GM23338 (cell line): ENCODE measurements at regions not wholly inside any gene's neighbourhood (a gene's known extent, or its start where the extent isn't known, plus 50 kb on each side); places are given as distances from the start of the nearest gene placed in this dataset.

ENCODE experiments used
- ATAC-seq: fragments of 200-7000 bp; cut with Tn5 transposase; 3 replicates; pipeline ENCODE4 v1.9.1; 2020
- DNase-seq: peaks from one replicate; pipeline ENCODE4 v3.0.0-alpha.2; 2015; ENCODE audit warnings: low spot score
- H2AFZ ChIP-seq: fragments of 200-600 bp; sonication (generic); 2 replicates; pipeline ENCODE4 v1.8.0; 2016; ENCODE audit warnings: antibody characterized with exemption, mild to moderate bottlenecking, moderate library complexity
- H3F3A ChIP-seq: fragments of 200-600 bp; sonication (generic); replicated peaks from 2 replicates; pipeline ENCODE4 v1.8.0; 2017; ENCODE audit warnings: antibody characterized with exemption, mixed run types, low read depth
- H3K27ac ChIP-seq: fragments of 200-600 bp; sonication (generic); 2 replicates; pipeline ENCODE4 v1.6.1; 2016; ENCODE audit warnings: low read depth
- H3K27me3 ChIP-seq: fragments of 200-600 bp; sonication (generic); 2 replicates; pipeline ENCODE4 v1.8.0; 2016; ENCODE audit warnings: mild to moderate bottlenecking, mixed run types, moderate library complexity; ENCODE audit not compliant: insufficient read depth
- H3K36me3 ChIP-seq: fragments of 200-600 bp; sonication (generic); 2 replicates; pipeline ENCODE4 v1.8.0; 2016; ENCODE audit warnings: mild to moderate bottlenecking; ENCODE audit not compliant: insufficient read depth
- H3K4me1 ChIP-seq: fragments of 200-600 bp; sonication (generic); 2 replicates; pipeline ENCODE4 v1.8.0; 2016; ENCODE audit warnings: mild to moderate bottlenecking, moderate library complexity; ENCODE audit not compliant: insufficient read depth
- H3K4me2 ChIP-seq: fragments of 200-600 bp; sonication (generic); 2 replicates; pipeline ENCODE4 v1.7.1; 2017; ENCODE audit warnings: mixed run types
- H3K4me3 ChIP-seq: fragments of 200-600 bp; sonication (generic); 2 replicates; pipeline ENCODE4 v1.6.1; 2016; ENCODE audit warnings: mixed run types
- H3K79me2 ChIP-seq: fragments of 200-600 bp; sonication (generic); replicated peaks from 2 replicates; pipeline ENCODE4 v1.8.0; 2017; ENCODE audit warnings: mild to moderate bottlenecking; ENCODE audit not compliant: insufficient read depth
- H3K9me2 ChIP-seq: fragments of 200-600 bp; sonication (generic); 2 replicates; pipeline ENCODE4 v1.8.0; 2017; ENCODE audit not compliant: insufficient read depth
- H4K20me1 ChIP-seq: fragments of 200-600 bp; sonication (generic); replicated peaks from 2 replicates; pipeline ENCODE4 v1.8.0; 2017; ENCODE audit warnings: mild to moderate bottlenecking; ENCODE audit not compliant: insufficient read depth
- H3K27ac Mint-ChIP-seq: 2 replicates; pipeline ENCODE4 v1.8.0; 2020; ENCODE audit warnings: inconsistent platforms, mild to moderate bottlenecking, moderate library complexity, mixed read lengths
- H3K27me3 Mint-ChIP-seq: 3 replicates; pipeline ENCODE4 v1.8.0; 2022; ENCODE audit warnings: low read depth, mild to moderate bottlenecking, moderate library complexity, mixed read lengths, inconsistent platforms; ENCODE audit not compliant: insufficient read depth, poor library complexity
- H3K36me3 Mint-ChIP-seq: 3 replicates; pipeline ENCODE4 v1.8.0; 2021; ENCODE audit warnings: low read depth, mild to moderate bottlenecking, inconsistent platforms, moderate library complexity, mixed read lengths
- H3K4me1 Mint-ChIP-seq: 3 replicates; pipeline ENCODE4 v1.8.0; 2020; ENCODE audit warnings: mild to moderate bottlenecking, inconsistent platforms, mixed read lengths
- H3K4me3 Mint-ChIP-seq: 3 replicates; pipeline ENCODE4 v1.8.0; 2021; ENCODE audit warnings: moderate library complexity, mild to moderate bottlenecking, inconsistent platforms, mixed read lengths
- H3K9me3 Mint-ChIP-seq: 3 replicates; pipeline ENCODE4 v1.8.0; 2020; ENCODE audit warnings: moderate library complexity, mild to moderate bottlenecking, inconsistent platforms, mixed read lengths
- CREB1 ChIP-seq: fragments of 250-450 bp; sonication (Bioruptor Pico); IDR thresholded peaks from 2 replicates; pipeline ENCODE4 v1.5.0; 2020; ENCODE audit warnings: low read depth, mild to moderate bottlenecking, moderate library complexity
- CTCF ChIP-seq, 2 experiments: fragments of 200-600 bp in 1 of 2; sonication (generic) in 1 of 2; conservative IDR thresholded peaks; 2 replicates each; pipeline versions ENCODE4 v1.5.1 to v1.6.1; 2016 to 2017; ENCODE audit warnings: antibody characterized with exemption in 2 of 2, low read depth in 2 of 2, mild to moderate bottlenecking in 2 of 2, moderate library complexity in 1 of 2
- ETS1 ChIP-seq: IDR thresholded peaks from 2 replicates; pipeline ENCODE4 v1.6.1; 2016; ENCODE audit warnings: antibody characterized with exemption
- EZH2 ChIP-seq: fragments of 200-600 bp; sonication (generic); IDR thresholded peaks from one replicate; pipeline ENCODE4 v1.8.0; 2017; ENCODE audit warnings: antibody characterized with exemption, mild to moderate bottlenecking, low read depth; ENCODE audit not compliant: unreplicated experiment
- EZH2phosphoT487 ChIP-seq: fragments of 200-600 bp; sonication (generic); IDR thresholded peaks from one replicate; pipeline ENCODE4 v1.8.1; 2018; ENCODE audit warnings: antibody characterized with exemption; ENCODE audit not compliant: unreplicated experiment
- JUNB ChIP-seq: IDR thresholded peaks from one replicate; pipeline ENCODE4 v1.6.1; 2016; ENCODE audit warnings: antibody characterized with exemption; ENCODE audit not compliant: unreplicated experiment
- NANOG ChIP-seq: IDR thresholded peaks from 2 replicates; pipeline ENCODE4 v1.6.1; 2016; ENCODE audit warnings: antibody characterized with exemption, borderline replicate concordance
- POLR2AphosphoS5 ChIP-seq: IDR thresholded peaks from 2 replicates; pipeline ENCODE4 v1.6.1; 2016; ENCODE audit warnings: antibody characterized with exemption, low read depth
- REST ChIP-seq: IDR thresholded peaks from one replicate; pipeline ENCODE4 v1.6.1; 2018; ENCODE audit warnings: antibody characterized with exemption; ENCODE audit not compliant: unreplicated experiment
- STAT1 ChIP-seq: IDR thresholded peaks from one replicate; pipeline ENCODE4 v1.6.1; 2016; ENCODE audit warnings: antibody characterized with exemption; ENCODE audit not compliant: unreplicated experiment
- ZNF114 ChIP-seq: fragments of 250-450 bp; sonication (Bioruptor Pico); IDR thresholded peaks from 2 replicates; pipeline ENCODE4 v1.5.0; 2020; ENCODE audit warnings: mild to moderate bottlenecking, moderate library complexity
- ZNF331 ChIP-seq: fragments of 250-450 bp; sonication (Bioruptor Pico); IDR thresholded peaks from 2 replicates; pipeline ENCODE4 v1.5.0; 2020; ENCODE audit warnings: low read depth, mild to moderate bottlenecking, moderate library complexity
- ZNF462 ChIP-seq: fragments of 250-450 bp; sonication (Bioruptor Pico); IDR thresholded peaks from 2 replicates; pipeline ENCODE4 v1.5.0; 2020; ENCODE audit warnings: mild to moderate bottlenecking, moderate library complexity

GRCh38 chr10:3348564-3348963, 176.0 kb upstream of the PITRM1 start:
- Mint-ChIP-seq H3K4me3 (no peak overlapping the region), H3K27ac (no peak overlapping the region), H3K27me3 (peaks cover 6% of the 10 kb centered on the region), H3K4me1 (no peaks in the 10 kb centered on the region; the same call in 2 of the 3 replicates), H3K36me3 (peaks cover under 1% of the 10 kb centered on the region; the same call in 1 of the 3 replicates), H3K9me3 (peaks cover under 1% of the 10 kb centered on the region; the same call in 2 of the 3 replicates)
- Histone ChIP-seq H3K4me3 (no peak overlapping the region), H3K4me2 (no peak overlapping the region), H3K27ac (no peak overlapping the region), H3K79me2 (no peaks in the 10 kb centered on the region), H4K20me1 (no peaks in the 10 kb centered on the region), H3K9me2 (no peaks in the 10 kb centered on the region), H3K27me3 (no peaks in the 10 kb centered on the region), H3F3A (no peaks in the 10 kb centered on the region), H2AFZ (no peak overlapping the region), H3K4me1 (no peaks in the 10 kb centered on the region), H3K36me3 (no peaks in the 10 kb centered on the region)
- DNase-seq (no peak), ATAC-seq (no peak)
- TF ChIP-seq STAT1 (no peak), REST (no peak), CREB1 (CRISPR knock-in tag) (no peak), CTCF (conservative IDR thresholded peaks at IDR 0.05; ENCODE audit: low read depth in 2 of 2) (no peak), EZH2 (no peak), ZNF331 (no peak), NANOG (no peak), POLR2AphosphoS5 (no peak), JUNB (no peak), ETS1 (no peak), EZH2phosphoT487 (no peak), ZNF114 (CRISPR knock-in tag) (no peak), ZNF462 (no peak)
